ENCODE measurements at regions not wholly inside any gene's neighbourhood (a gene's known extent, or its start where the extent isn't known, plus 50 kb on each side); places are given as distances from the start of the nearest gene placed in this dataset.

DNA sequence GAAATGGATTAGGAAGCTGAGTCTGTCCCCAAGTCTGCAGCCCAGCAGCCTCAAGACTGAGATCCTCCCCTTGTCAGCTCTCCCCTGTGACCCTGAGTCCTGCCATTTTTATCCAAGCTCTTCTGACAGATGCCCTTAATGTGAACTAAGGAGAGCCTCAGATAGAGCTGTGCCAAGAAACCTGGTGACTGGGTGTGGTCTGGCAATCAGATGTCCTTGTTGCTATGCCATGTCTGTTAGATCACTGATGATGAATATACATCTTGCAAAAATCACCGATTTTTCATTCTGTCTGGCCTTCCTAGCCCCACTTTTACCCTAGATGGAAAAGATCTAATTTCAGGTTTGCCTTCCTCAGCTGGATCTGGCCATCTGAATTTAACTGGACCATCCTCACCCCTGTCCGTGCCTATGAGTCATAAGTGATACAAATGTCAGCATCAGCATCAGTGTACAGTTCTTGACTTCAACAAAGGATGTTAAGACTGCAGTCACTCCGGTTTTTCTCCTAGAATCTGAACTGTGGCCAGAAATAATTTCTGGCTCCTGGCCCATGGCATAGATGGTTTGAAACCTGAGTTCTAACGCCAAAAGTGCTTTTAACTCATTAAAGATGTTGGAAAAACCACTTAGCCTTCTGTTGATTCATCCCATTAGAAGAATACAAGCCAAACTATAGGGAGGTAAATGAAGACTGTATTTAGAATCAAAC is 61.2 kb upstream of the GRIP1 start (continued):
- TF ChIP-seq, protein P1, sequence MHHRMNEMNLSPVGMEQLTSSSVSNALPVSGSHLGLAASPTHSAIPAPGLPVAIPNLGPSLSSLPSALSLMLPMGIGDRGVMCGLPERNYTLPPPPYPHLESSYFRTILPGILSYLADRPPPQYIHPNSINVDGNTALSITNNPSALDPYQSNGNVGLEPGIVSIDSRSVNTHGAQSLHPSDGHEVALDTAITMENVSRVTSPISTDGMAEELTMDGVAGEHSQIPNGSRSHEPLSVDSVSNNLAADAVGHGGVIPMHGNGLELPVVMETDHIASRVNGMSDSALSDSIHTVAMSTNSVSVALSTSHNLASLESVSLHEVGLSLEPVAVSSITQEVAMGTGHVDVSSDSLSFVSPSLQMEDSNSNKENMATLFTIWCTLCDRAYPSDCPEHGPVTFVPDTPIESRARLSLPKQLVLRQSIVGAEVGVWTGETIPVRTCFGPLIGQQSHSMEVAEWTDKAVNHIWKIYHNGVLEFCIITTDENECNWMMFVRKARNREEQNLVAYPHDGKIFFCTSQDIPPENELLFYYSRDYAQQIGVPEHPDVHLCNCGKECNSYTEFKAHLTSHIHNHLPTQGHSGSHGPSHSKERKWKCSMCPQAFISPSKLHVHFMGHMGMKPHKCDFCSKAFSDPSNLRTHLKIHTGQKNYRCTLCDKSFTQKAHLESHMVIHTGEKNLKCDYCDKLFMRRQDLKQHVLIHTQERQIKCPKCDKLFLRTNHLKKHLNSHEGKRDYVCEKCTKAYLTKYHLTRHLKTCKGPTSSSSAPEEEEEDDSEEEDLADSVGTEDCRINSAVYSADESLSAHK (tag by site-specific recombination; IDR thresholded peaks at IDR 0.05) = no peak
- TF ChIP-seq REPIN1 (tag by site-specific recombination; IDR thresholded peaks at IDR 0.05; ENCODE audit: low read depth) (no peak), ZNF2 (tag by site-specific recombination; IDR thresholded peaks at IDR 0.05) (no peak), SCRT2 (tag by site-specific recombination; IDR thresholded peaks at IDR 0.05) (no peak), ZBTB8A (tag by site-specific recombination; IDR thresholded peaks at IDR 0.05) (no peak), ZBTB17 (tag by site-specific recombination; IDR thresholded peaks at IDR 0.05) (0 out of 2 replicates have a peak, but pooled peaks have one; percentile 11), GLIS2 (tag by site-specific recombination; IDR thresholded peaks at IDR 0.05) (no peak), ZNF530 (tag by site-specific recombination; IDR thresholded peaks at IDR 0.05; ENCODE audit: low read depth) (no peak), ZNF174 (tag by site-specific recombination; IDR thresholded peaks at IDR 0.05) (no peak), ZNF529 (tag by site-specific recombination; IDR thresholded peaks at IDR 0.05; ENCODE audit: insufficient replicate concordance) (no peak), ZNF350 (tag by site-specific recombination; IDR thresholded peaks at IDR 0.05) (no peak), ZNF558 (tag by site-specific recombination; IDR thresholded peaks at IDR 0.05) (no peak), ZSCAN23 (tag by site-specific recombination; IDR thresholded peaks at IDR 0.05) (no peak), ZNF433 (tag by site-specific recombination; IDR thresholded peaks at IDR 0.05; ENCODE audit: low read depth) (no peak), ZNF266 (tag by site-specific recombination; IDR thresholded peaks at IDR 0.05; ENCODE audit: low read depth) (no peak), OSR2 (tag by site-specific recombination; IDR thresholded peaks at IDR 0.05) (0 out of 2 replicates have a peak, but pooled peaks have one; percentile 17), ZNF184 (tag by site-specific recombination; IDR thresholded peaks at IDR 0.05) (no peak), ZNF660 (tag by site-specific recombination; IDR thresholded peaks at IDR 0.05) (no peak), TRIM28 (IDR thresholded peaks at IDR 0.05; ENCODE audit: borderline replicate concordance, low read length) (no peak), ZNF701 (tag by site-specific recombination; IDR thresholded peaks at IDR 0.05) (no peak)
- TF ChIP-seq, protein P2, sequence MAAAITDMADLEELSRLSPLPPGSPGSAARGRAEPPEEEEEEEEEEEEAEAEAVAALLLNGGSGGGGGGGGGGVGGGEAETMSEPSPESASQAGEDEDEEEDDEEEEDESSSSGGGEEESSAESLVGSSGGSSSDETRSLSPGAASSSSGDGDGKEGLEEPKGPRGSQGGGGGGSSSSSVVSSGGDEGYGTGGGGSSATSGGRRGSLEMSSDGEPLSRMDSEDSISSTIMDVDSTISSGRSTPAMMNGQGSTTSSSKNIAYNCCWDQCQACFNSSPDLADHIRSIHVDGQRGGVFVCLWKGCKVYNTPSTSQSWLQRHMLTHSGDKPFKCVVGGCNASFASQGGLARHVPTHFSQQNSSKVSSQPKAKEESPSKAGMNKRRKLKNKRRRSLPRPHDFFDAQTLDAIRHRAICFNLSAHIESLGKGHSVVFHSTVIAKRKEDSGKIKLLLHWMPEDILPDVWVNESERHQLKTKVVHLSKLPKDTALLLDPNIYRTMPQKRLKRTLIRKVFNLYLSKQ (tag by site-specific recombination; IDR thresholded peaks at IDR 0.05; ENCODE audit: borderline replicate concordance) = no peak
- TF ChIP-seq, protein P3, sequence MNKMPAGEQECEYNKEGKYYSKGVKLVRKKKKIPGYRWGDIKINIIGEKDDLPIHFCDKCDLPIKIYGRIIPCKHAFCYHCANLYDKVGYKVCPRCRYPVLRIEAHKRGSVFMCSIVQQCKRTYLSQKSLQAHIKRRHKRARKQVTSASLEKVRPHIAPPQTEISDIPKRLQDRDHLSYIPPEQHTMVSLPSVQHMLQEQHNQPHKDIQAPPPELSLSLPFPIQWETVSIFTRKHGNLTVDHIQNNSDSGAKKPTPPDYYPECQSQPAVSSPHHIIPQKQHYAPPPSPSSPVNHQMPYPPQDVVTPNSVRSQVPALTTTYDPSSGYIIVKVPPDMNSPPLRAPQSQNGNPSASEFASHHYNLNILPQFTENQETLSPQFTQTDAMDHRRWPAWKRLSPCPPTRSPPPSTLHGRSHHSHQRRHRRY (tag by site-specific recombination; IDR thresholded peaks at IDR 0.05) = no peak
- TF ChIP-seq, protein P4, sequence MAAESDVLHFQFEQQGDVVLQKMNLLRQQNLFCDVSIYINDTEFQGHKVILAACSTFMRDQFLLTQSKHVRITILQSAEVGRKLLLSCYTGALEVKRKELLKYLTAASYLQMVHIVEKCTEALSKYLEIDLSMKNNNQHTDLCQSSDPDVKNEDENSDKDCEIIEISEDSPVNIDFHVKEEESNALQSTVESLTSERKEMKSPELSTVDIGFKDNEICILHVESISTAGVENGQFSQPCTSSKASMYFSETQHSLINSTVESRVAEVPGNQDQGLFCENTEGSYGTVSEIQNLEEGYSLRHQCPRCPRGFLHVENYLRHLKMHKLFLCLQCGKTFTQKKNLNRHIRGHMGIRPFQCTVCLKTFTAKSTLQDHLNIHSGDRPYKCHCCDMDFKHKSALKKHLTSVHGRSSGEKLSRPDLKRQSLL (tag by site-specific recombination; IDR thresholded peaks at IDR 0.05) = no peak
- TF ChIP-seq, protein P5, sequence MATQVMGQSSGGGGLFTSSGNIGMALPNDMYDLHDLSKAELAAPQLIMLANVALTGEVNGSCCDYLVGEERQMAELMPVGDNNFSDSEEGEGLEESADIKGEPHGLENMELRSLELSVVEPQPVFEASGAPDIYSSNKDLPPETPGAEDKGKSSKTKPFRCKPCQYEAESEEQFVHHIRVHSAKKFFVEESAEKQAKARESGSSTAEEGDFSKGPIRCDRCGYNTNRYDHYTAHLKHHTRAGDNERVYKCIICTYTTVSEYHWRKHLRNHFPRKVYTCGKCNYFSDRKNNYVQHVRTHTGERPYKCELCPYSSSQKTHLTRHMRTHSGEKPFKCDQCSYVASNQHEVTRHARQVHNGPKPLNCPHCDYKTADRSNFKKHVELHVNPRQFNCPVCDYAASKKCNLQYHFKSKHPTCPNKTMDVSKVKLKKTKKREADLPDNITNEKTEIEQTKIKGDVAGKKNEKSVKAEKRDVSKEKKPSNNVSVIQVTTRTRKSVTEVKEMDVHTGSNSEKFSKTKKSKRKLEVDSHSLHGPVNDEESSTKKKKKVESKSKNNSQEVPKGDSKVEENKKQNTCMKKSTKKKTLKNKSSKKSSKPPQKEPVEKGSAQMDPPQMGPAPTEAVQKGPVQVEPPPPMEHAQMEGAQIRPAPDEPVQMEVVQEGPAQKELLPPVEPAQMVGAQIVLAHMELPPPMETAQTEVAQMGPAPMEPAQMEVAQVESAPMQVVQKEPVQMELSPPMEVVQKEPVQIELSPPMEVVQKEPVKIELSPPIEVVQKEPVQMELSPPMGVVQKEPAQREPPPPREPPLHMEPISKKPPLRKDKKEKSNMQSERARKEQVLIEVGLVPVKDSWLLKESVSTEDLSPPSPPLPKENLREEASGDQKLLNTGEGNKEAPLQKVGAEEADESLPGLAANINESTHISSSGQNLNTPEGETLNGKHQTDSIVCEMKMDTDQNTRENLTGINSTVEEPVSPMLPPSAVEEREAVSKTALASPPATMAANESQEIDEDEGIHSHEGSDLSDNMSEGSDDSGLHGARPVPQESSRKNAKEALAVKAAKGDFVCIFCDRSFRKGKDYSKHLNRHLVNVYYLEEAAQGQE (tag by site-specific recombination; IDR thresholded peaks at IDR 0.05) = no peak
- TF ChIP-seq, protein P6, sequence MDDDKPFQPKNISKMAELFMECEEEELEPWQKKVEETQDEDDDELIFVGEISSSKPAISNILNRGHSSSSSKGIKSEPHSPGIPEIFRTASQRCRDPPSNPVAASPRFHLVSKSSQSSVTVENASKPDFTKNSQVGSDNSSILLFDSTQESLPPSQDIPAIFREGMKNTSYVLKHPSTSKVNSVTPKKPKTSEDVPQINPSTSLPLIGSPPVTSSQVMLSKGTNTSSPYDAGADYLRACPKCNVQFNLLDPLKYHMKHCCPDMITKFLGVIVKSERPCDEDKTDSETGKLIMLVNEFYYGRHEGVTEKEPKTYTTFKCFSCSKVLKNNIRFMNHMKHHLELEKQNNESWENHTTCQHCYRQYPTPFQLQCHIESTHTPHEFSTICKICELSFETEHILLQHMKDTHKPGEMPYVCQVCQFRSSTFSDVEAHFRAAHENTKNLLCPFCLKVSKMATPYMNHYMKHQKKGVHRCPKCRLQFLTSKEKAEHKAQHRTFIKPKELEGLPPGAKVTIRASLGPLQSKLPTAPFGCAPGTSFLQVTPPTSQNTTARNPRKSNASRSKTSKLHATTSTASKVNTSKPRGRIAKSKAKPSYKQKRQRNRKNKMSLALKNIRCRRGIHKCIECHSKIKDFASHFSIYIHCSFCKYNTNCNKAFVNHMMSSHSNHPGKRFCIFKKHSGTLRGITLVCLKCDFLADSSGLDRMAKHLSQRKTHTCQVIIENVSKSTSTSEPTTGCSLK (tag by site-specific recombination; IDR thresholded peaks at IDR 0.05) = no peak
